Panc1 (cell line): ENCODE measurements at regions not wholly inside any gene's neighbourhood (a gene's known extent, or its start where the extent isn't known, plus 50 kb on each side); places are given as distances from the start of the nearest gene placed in this dataset.

Source experiments
- CTCF ChIP-seq: fragments of 450-650 bp; IDR thresholded peaks from 2 replicates; pipeline ENCODE4 v1.5.1; 2017; ENCODE audit warnings: mild to moderate bottlenecking
- POLR2AphosphoS5 ChIP-seq: IDR thresholded peaks from 2 replicates; pipeline ENCODE4 v1.6.1; 2012; ENCODE audit warnings: mild to moderate bottlenecking, low read depth, low read length, moderate library complexity
- REST ChIP-seq, 2 experiments: IDR thresholded peaks; 2 replicates each; pipeline ENCODE4 v1.6.1; 2011 to 2012; ENCODE audit warnings: low read depth in 2 of 2, control low read depth in 1 of 2, low read length in 1 of 2, mild to moderate bottlenecking in 1 of 2, moderate library complexity in 1 of 2; ENCODE audit not compliant: insufficient read depth in 1 of 2

GRCh38 chr9:108709997-108710396 lies 145.8 kb downstream of the ACTL7B start:
- TF ChIP-seq CTCF (no peak), REST (IDR thresholded peaks at IDR 0.05; ENCODE audit: insufficient read depth in 1 of 2, low read depth in 2 of 2, low read length in 1 of 2) (no peak), POLR2AphosphoS5 (no peak)
